HG03139 (cell line): ENCODE measurements at regions not wholly inside any gene's neighbourhood (a gene's known extent, or its start where the extent isn't known, plus 50 kb on each side); places are given as distances from the start of the nearest gene placed in this dataset.

Experiments
- ATAC-seq: cut with Tn5 transposase; IDR thresholded peaks from one replicate; pipeline ENCODE4 v1.9.1; 2021; ENCODE audit not compliant: unreplicated experiment

GRCh38 chr6:129967427-129967826 lies 51.0 kb upstream of the L3MBTL3 start:
- no peak for ATAC-seq

- no peak for ATAC-seq
These were observed 52.3 kb upstream of the L3MBTL3 start for GRCh38 chr6:129966125-129966524.

- ATAC-seq: no peak
These were observed 53.3 kb upstream of the L3MBTL3 start for GRCh38 chr6:129965096-129965495.

- no peak for ATAC-seq
These were observed 58.9 kb upstream of the L3MBTL3 start for GRCh38 chr6:129959358-129959930.

GRCh38 chr6:129957941-129958898 lies 60.2 kb upstream of the L3MBTL3 start:
- ATAC-seq: no peak

GRCh38 chr6:129955584-129955983 lies 62.8 kb upstream of the L3MBTL3 start:
- no peak for ATAC-seq

GRCh38 chr6:129954749-129955431 lies 63.5 kb upstream of the L3MBTL3 start:
- ATAC-seq: no peak

GRCh38 chr6:129947797-129948196 lies 70.6 kb upstream of the L3MBTL3 start:
- no peak for ATAC-seq

- ATAC-seq: no peak
These were observed 71.8 kb upstream of the L3MBTL3 start for GRCh38 chr6:129946439-129947140.

- ATAC-seq: no peak
These were observed 74.6 kb upstream of the L3MBTL3 start for GRCh38 chr6:129943637-129944271.

GRCh38 chr6:129940454-129941195 lies 77.8 kb upstream of the L3MBTL3 start:
- no peak for ATAC-seq

GRCh38 chr6:129938249-129939020 lies 77.3 kb upstream of the TMEM244 start:
- ATAC-seq: no peak

GRCh38 chr6:129936329-129937165 lies 75.4 kb upstream of the TMEM244 start:
- peak; percentile 66 for ATAC-seq

- ATAC-seq: no peak
These were observed 71.2 kb upstream of the TMEM244 start for GRCh38 chr6:129932321-129932720.

- no peak for ATAC-seq
These were observed 68.3 kb upstream of the TMEM244 start for GRCh38 chr6:129929433-129929832.

- ATAC-seq: no peak
These were observed 62.6 kb upstream of the TMEM244 start for GRCh38 chr6:129923530-129924250.

GRCh38 chr6:129921169-129921817 lies 60.2 kb upstream of the TMEM244 start:
- no peak for ATAC-seq
